ENCODE measurements at regions not wholly inside any gene's neighbourhood (a gene's known extent, or its start where the extent isn't known, plus 50 kb on each side); places are given as distances from the start of the nearest gene placed in this dataset.
"Not testable (repeated sequence)": the region's sequence is repeated elsewhere in the genome, so short reads cannot be mapped to it uniquely, and the experiment has no call there.

DNA sequence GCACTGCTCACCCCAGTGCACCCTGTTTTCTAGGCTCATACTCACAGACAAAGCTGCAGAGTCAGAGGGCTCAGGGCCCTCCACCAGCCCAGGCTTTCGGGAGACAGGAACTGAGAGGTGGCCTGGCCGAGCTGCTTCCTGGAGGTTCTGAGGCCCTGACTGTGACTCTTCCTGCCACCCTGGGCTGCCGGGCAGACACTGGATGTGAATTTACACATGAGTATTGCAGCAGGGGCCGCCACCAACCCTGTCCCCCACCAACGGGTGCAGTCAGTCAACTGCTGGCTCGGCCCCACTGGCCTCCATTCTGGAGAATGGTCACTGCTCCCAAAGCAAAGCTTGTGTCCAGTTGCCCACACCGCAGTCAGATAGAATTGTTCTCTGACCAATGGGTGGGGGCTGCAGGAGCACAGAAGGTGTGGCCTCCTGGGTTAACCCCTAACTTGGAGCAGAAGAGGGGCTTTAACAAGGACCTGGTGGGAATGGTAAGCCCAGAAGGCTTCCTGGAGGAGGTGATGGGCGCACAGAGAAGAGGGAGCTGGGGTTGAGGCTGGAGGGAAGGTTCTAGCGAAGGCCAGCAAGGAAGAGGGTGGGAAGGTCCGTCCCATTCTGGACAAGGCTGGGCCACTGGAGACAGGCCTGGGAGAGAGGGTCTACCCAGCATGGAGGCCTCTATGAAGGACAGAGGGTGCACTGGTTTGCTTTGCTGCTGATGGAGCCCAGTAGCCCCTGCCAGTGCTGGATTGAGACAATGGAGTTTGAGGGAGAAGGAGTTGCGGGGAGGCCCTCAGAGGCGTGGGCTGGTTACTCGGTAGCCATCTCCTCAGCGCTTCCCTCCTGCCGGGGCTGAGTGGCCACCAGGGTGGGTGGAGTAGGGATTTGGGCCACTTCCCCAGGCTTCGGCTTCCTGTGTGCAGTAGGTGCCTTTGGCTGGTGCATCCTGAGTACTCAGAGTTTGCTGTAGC lies 135.3 kb downstream of the CPZ start:
- H3K36me3 Mint-ChIP-seq (ENCODE audit: low read depth): no peaks in the 10 kb centered on the region
- H3K9me3 Mint-ChIP-seq: no peaks in the 10 kb centered on the region
- H3K4me1 Mint-ChIP-seq (ENCODE audit: low read depth): no peaks in the 10 kb centered on the region
- no peak overlapping the region for H3K27ac Mint-ChIP-seq
- H3K27me3 Mint-ChIP-seq: peaks cover 6% of the 10 kb centered on the region
- H3K4me3 Mint-ChIP-seq: no peak overlapping the region
- peak; percentile 18 for DNase-seq

DNA sequence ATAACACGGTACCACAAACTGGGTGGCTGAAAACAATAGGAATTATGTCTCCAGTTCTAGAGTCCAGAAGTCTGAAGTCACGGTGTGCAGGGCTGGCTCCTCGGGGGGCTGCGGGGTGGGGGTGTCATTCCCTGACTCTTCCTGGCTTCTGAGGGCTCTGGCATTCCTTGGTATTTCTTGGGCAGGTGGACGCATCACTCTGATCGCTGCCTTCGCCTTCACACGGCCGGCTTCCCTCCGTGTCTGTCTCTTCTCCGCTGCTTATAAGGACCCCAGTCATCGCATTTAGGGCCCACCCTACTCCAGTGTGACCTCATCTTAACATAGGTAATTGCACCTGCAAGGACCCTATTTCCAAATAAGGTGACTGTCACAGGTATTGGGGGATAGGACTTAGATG lies 134.6 kb downstream of the CPZ start:
- H3K27ac Mint-ChIP-seq: no peak overlapping the region
- H3K27me3 Mint-ChIP-seq: peaks cover 6% of the 10 kb centered on the region
- DNase-seq: no peak

DNA sequence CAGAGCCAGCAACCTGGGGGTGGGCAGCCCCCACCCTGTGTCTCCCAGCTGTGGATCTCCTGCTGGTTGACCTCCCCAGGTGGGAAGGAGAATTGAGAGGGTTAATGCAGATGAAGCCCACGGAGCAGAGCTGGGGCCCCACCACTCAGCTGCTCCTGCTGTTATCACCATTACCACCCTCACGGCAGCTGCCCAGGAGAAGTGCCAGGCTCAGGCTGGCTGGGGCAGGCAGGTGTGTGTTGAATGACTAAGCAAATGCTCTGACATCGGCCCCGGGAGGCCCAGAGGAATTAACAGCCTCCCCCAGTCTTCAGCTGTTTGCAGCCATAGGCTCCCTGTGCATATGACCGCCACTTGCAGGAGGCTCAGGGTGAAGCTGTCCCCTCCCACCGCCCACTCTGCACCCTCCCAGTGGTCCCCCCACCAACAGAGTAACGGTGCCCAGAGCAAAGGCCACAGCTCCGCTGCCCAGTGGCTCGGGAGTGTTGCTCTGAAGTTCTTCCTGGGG lies 133.8 kb downstream of the CPZ start:
- Mint-ChIP-seq H3K9me3 (no peaks in the 10 kb centered on the region), H3K27me3 (peaks cover 6% of the 10 kb centered on the region), H3K27ac (no peak overlapping the region), H3K36me3 (ENCODE audit: low read depth) (no peaks in the 10 kb centered on the region), H3K4me1 (ENCODE audit: low read depth) (no peaks in the 10 kb centered on the region), H3K4me3 (no peak overlapping the region)
- peak; percentile 8 for DNase-seq

More for the DNA sequence above, 134.6 kb downstream of the CPZ start:
- H3K36me3 Mint-ChIP-seq (ENCODE audit: low read depth): no peaks in the 10 kb centered on the region
- H3K4me3 Mint-ChIP-seq: no peak overlapping the region
- H3K9me3 Mint-ChIP-seq: no peaks in the 10 kb centered on the region
- no peaks in the 10 kb centered on the region for H3K4me1 Mint-ChIP-seq (ENCODE audit: low read depth)

DNA sequence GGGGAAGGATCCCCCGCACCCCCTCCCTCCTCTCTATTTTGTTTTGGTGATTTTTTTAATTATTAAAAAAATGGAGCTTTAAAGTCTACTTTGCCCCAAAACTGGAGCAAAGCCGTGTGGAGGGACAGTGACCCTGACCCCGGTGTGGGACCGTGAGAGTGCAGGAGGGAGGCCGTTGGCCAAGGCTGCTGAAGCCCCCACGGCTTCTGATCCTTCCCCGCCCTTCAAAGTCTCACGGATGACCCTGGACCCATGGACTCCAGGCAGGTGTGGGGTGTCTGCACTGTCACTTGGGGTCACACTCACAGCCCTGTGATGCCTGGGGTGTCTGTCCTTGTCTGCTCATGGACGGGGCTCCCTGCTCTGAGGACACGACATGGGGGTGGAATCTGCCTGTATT lies 133.3 kb downstream of the CPZ start:
- Mint-ChIP-seq H3K27ac (no peak overlapping the region), H3K27me3 (peaks cover 6% of the 10 kb centered on the region), H3K4me1 (ENCODE audit: low read depth) (no peaks in the 10 kb centered on the region), H3K4me3 (no peak overlapping the region), H3K36me3 (ENCODE audit: low read depth) (no peaks in the 10 kb centered on the region), H3K9me3 (no peaks in the 10 kb centered on the region)
- peak; percentile 9 for DNase-seq

DNA sequence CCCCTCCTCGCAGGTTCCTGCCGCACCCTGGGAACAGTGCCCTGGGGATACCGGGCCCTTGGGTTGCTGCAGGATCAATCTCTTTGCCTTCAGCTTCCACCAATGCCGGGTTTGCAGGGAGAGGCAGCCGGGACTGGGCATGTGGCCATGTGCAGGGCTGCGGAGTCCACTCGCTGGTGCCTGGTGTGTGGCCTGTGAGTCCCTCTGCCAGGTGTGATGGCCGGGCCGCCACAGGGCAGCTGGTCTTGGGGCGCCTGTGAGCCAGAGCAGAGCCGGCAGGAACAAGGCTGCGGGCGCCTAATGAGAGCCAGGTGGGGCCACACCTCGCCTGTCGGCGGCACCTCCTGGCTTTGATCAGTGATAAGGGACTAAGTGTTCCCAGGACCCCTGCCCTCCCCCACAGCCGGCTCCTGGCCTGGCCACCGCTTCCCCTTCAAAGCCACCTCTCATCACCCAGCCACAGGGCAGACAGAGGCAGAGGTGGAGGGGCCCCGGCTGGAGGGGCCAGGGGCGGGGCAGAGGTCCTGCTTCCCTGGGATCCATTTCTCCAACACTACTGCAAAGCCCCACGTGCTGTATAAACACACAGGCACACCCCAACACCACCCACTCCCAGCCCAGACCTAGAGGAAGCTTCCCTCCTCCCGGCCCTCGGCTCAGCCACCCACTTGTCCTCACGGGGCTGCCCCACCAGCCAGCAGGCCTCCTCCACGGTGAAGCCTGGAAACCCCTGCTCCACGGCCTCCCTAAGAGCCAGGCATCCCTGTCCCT lies 132.7 kb downstream of the CPZ start:
- H3K4me1 Mint-ChIP-seq (ENCODE audit: low read depth): no peaks in the 10 kb centered on the region
- peaks cover 6% of the 10 kb centered on the region for H3K27me3 Mint-ChIP-seq
- no peaks in the 10 kb centered on the region for H3K9me3 Mint-ChIP-seq
- DNase-seq: peak; percentile 15
- H3K4me3 Mint-ChIP-seq: no peak overlapping the region
- no peak overlapping the region for H3K27ac Mint-ChIP-seq
- H3K36me3 Mint-ChIP-seq (ENCODE audit: low read depth): no peaks in the 10 kb centered on the region

DNA sequence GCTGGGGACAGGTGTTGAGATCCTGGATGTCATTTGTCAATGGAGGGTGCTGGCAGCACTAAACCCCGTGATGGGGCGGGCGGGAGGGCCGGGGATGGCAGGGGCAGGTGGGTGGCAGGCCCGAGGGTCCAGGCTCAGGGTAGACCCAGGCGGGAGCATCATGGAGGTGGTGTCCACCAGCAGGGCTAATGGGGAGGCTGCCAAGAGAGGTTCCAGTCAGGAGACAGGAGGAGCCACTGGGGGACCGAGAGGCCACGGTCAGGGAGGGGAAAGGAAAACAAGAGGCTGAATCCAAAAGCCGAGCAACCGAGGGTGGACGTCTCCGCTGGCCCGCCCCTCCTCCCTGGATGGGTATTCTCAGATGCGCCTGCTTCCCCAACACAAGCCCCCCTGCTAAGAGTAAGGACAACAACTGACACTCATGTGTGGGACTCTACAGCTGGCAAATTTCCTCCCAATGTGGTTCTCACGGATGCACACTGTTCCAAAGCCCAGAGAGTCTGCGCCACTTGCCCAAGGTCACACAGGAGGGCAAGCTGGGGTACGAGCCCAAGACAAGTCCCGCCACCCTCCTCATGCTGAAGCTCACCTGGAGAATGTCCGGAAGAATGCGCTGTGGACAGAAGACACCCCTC lies 132.0 kb downstream of the CPZ start:
- H3K27ac Mint-ChIP-seq: no peak overlapping the region
- no peaks in the 10 kb centered on the region for H3K9me3 Mint-ChIP-seq
- no peak overlapping the region for H3K4me3 Mint-ChIP-seq
- peak; percentile 12 for DNase-seq
- H3K36me3 Mint-ChIP-seq (ENCODE audit: low read depth): no peaks in the 10 kb centered on the region
- peaks cover 6% of the 10 kb centered on the region for H3K27me3 Mint-ChIP-seq
- H3K4me1 Mint-ChIP-seq (ENCODE audit: low read depth): no peaks in the 10 kb centered on the region

DNA sequence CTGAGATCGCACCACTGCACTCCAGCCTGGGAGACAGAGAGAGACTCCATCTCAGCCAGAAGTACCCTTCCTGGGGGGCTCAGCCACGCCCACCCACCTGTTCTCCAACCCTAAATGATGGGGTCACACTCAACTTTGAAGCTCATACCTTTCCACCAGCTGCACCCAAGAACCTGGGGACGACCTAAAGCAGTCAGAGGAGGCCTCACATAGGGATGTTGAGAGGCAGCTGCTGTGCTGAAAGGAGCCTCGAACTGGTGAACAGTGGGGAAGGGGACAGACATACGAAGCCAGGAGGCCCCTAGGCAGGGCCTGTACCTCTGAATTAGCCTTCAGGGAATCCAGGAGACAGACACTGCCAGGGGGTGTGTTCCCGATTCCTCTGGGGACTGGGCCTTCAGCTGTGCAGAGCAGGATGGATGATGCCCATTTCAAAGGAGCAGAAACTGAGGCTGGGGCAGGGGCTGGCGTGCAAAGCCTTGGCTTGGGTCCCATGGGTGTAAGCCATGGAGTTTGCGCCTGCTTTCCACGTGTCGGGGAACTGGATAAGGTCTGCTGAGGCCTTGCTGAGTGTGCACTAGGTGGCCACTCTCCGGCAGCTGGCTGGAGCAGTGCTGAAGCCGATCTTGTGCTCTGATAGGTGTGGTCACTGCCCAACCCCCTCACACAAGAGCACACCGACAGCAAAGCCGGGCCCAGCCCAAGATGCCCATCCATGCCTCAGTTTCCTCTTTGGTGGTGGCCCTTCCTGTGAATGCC lies 130.8 kb downstream of the CPZ start:
- Mint-ChIP-seq H3K27ac (no peak overlapping the region), H3K27me3 (peaks cover 6% of the 10 kb centered on the region), H3K36me3 (ENCODE audit: low read depth) (no peaks in the 10 kb centered on the region), H3K4me1 (ENCODE audit: low read depth) (no peaks in the 10 kb centered on the region), H3K4me3 (no peak overlapping the region), H3K9me3 (peaks cover under 1% of the 10 kb centered on the region)
- peak; percentile 2 for DNase-seq

DNA sequence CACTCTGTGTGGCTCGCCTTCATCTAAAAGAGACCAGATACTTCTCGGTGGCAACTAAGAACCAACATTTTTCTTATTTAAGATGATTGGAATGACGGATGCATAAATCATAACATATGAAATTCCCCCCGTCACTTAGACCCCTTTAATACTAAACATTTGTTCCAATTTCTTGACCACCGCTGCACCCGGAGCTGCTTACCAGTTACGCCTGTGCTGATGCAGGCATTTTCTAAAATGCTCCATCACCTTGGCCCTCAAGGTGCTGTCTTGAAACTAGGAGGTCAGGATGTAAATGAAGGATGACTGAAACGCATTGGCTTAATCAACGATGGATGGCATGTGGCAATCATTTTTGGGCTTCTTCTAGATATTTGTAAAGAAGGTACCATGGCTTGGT lies 130.0 kb downstream of the CPZ start:
- DNase-seq: no peak
- Mint-ChIP-seq H3K27me3 (peaks cover 6% of the 10 kb centered on the region), H3K27ac (no peak overlapping the region), H3K9me3 (peaks cover 3% of the 10 kb centered on the region), H3K36me3 (ENCODE audit: low read depth) (no peaks in the 10 kb centered on the region), H3K4me3 (no peak overlapping the region), H3K4me1 (ENCODE audit: low read depth) (no peaks in the 10 kb centered on the region)

DNA sequence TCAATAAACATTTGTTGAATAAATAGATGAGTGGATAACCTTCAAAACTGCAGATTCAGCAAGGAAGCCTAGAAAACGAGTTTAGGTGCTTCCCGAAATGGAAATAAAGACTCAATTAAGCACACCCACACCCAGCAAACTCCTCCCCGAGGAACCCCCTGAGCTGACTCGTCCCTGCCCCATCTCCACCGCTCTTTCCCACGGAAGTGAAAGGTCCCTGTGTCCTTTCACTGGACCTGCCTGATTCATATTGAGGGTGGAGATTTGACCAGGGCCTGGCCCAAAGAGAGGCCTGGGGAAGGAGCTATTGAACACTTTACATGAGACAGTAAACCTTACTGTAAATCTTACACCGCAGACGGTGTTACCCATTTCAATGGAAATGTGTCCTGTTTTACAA lies 129.1 kb downstream of the CPZ start:
- Mint-ChIP-seq H3K4me1 (ENCODE audit: low read depth) (no peaks in the 10 kb centered on the region), H3K27me3 (peaks cover 6% of the 10 kb centered on the region), H3K27ac (no peak overlapping the region), H3K9me3 (peaks cover 3% of the 10 kb centered on the region), H3K4me3 (no peak overlapping the region), H3K36me3 (ENCODE audit: low read depth) (no peaks in the 10 kb centered on the region)
- no peak for DNase-seq

DNA sequence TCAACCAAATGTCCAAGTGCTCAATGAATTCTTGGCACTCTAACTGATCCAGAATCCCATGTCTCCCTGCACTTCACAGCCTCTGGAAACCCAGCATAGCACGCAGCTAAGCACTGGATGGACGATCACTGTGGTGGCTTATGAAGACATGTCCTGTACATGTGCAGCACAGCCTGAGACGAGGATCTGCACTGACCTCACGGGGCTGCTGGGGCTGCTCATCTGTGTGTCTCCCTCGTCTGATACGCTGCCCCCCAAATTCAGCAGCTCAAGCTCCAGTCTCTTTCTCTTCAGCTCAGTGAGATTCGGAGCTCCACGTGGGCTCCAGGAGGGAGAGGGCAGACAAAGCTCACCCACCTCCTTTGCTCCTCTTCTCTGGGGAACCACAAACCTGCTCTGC lies 126.9 kb downstream of the CPZ start:
- peaks cover 3% of the 10 kb centered on the region for H3K27me3 Mint-ChIP-seq
- H3K27ac Mint-ChIP-seq: no peak overlapping the region
- H3K4me3 Mint-ChIP-seq: no peak overlapping the region
- no peaks in the 10 kb centered on the region for H3K36me3 Mint-ChIP-seq (ENCODE audit: low read depth)
- no peaks in the 10 kb centered on the region for H3K4me1 Mint-ChIP-seq (ENCODE audit: low read depth)
- DNase-seq: peak; percentile 11
- H3K9me3 Mint-ChIP-seq: peaks cover 10% of the 10 kb centered on the region

DNA sequence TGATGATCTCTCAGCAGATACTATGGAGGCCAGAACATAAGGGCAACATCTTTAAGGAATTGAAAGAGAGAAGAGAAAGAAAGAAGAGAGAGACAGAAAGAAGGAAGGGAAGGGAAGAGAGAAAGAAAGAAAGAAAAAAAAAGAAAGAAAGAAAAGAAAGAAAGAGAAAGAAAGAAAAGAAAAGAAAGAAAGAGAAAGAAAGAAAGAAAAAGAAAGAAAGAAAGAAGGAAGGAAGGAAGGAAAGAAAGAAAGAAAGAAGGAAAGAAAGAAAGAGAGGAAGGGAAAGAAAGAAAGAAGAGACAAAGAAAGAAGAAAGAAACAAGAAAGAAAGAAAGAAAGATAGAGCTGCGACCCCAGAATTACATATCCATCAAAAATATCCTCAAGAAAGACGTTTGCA lies 124.9 kb downstream of the CPZ start:
- not testable (repeated sequence) for H3K4me1 Mint-ChIP-seq (ENCODE audit: low read depth); H3K36me3 Mint-ChIP-seq (ENCODE audit: low read depth); H3K27me3 Mint-ChIP-seq; DNase-seq; H3K27ac Mint-ChIP-seq; H3K4me3 Mint-ChIP-seq
- H3K9me3 Mint-ChIP-seq: peaks cover 22% of the 10 kb centered on the region

DNA sequence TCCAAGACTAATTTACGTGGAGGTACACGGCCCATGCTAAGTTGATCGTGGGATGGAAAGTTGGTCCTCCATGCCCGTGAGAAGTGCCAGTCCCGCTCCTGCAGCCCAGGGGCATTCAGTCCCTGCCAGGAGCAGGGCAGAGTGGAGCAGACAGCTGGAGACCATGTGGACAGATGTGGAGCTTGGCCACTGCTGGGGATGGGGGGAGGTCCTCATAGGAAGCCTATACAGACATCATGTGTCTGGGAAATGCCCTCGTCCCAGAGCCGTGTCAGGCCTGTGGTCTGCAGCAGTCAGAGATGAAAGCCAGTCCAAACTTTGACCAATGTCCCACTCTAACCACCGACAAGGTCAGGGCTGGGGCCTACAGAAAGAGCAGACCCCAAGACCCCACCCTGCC lies 118.4 kb downstream of the CPZ start:
- Mint-ChIP-seq H3K4me1 (ENCODE audit: low read depth) (no peaks in the 10 kb centered on the region), H3K27ac (no peak overlapping the region), H3K4me3 (no peak overlapping the region), H3K27me3 (peaks cover 2% of the 10 kb centered on the region), H3K36me3 (ENCODE audit: low read depth) (no peaks in the 10 kb centered on the region), H3K9me3 (peaks cover 28% of the 10 kb centered on the region)
- no peak for DNase-seq

DNA sequence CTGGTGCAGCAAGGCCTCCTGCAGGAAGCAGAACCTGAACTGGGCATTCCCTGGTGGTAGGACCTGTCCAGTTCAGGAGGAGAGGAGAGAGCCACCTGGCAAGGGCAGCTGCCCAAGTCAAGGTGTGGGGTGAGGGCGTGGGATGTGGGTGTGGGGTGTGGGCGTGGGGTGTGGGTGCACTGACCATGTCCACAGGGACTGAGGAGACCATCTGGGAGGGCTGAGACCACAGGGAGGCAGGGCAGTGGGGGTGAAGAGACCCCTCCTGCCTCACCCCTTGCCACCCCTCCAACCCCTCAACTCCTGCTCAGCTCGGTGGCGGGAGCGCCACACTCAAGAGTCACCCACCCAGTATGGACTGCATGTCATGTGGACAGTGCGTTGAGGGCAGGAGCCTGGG lies 117.9 kb downstream of the CPZ start:
- Mint-ChIP-seq H3K9me3 (peaks cover 26% of the 10 kb centered on the region), H3K27me3 (peaks cover 2% of the 10 kb centered on the region), H3K36me3 (ENCODE audit: low read depth) (no peaks in the 10 kb centered on the region), H3K4me3 (no peak overlapping the region), H3K4me1 (ENCODE audit: low read depth) (no peaks in the 10 kb centered on the region), H3K27ac (no peak overlapping the region)
- peak; percentile 8 for DNase-seq
